GM12864 (cell line): ENCODE measurements at regions not wholly inside any gene's neighbourhood (a gene's known extent, or its start where the extent isn't known, plus 50 kb on each side); places are given as distances from the start of the nearest gene placed in this dataset.

ENCODE experiments used
- DNase-seq: peaks from one replicate; pipeline ENCODE4 v3.0.0-alpha.2; 2011; ENCODE audit warnings: low read depth
- H3K4me3 ChIP-seq: 2 replicates; pipeline ENCODE4 v1.5.1; 2011; ENCODE audit warnings: mild to moderate bottlenecking, low read depth, low read length, control low read depth
- TF ChIP-seq, protein P1 (sequence below): IDR thresholded peaks from 2 replicates; pipeline ENCODE4 v1.5.1; 2011; ENCODE audit warnings: low read depth, mild to moderate bottlenecking, moderate library complexity, low read length, control low read depth, inconsistent platforms; ENCODE audit errors: missing control alignments

DNA sequence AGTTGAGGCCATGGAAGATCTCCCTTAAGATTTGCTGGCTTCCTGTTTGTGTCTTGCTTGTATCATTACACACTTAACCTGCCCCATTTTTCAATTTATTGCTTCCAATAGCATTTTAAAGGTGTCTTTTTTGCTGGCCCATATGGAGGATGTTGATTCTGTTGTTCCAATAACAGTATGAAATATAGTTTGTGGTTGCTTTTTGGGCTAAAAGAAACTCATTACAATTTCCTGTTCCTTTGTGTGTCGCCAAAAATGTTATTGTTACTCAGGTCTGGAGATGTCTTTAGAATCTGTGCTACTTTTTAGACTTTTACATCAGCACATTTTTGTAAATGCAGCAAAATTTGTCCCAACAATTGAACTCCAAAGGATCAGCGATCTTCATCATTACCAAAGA, 234.0 kb upstream of the ITGA4 start:
- DNase-seq, result no peak
- TF ChIP-seq, protein P1, sequence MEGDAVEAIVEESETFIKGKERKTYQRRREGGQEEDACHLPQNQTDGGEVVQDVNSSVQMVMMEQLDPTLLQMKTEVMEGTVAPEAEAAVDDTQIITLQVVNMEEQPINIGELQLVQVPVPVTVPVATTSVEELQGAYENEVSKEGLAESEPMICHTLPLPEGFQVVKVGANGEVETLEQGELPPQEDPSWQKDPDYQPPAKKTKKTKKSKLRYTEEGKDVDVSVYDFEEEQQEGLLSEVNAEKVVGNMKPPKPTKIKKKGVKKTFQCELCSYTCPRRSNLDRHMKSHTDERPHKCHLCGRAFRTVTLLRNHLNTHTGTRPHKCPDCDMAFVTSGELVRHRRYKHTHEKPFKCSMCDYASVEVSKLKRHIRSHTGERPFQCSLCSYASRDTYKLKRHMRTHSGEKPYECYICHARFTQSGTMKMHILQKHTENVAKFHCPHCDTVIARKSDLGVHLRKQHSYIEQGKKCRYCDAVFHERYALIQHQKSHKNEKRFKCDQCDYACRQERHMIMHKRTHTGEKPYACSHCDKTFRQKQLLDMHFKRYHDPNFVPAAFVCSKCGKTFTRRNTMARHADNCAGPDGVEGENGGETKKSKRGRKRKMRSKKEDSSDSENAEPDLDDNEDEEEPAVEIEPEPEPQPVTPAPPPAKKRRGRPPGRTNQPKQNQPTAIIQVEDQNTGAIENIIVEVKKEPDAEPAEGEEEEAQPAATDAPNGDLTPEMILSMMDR, result no peak
- H3K4me3 ChIP-seq, result no peak overlapping the region

DNA sequence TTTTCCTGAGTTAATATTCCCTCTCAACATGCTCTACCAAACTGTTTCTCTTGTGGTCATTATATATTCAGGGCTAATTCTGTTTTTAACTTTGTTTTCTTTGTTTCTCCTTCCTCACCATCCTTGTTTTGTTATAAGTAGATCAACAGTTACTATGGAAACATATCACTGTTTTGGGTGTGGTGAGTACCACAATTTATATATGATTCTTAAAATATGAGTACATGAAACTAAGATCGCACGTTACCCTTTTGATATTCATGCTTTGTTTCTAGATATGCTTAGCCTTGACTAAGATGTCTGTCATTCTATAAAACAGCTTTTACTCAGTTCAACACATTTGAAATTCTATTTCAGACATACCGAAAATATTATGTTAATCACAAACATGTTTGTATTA, 232.3 kb upstream of the ITGA4 start:
- DNase-seq, result no peak
- no peak overlapping the region for H3K4me3 ChIP-seq
- TF ChIP-seq, protein P1, result no peak

DNA sequence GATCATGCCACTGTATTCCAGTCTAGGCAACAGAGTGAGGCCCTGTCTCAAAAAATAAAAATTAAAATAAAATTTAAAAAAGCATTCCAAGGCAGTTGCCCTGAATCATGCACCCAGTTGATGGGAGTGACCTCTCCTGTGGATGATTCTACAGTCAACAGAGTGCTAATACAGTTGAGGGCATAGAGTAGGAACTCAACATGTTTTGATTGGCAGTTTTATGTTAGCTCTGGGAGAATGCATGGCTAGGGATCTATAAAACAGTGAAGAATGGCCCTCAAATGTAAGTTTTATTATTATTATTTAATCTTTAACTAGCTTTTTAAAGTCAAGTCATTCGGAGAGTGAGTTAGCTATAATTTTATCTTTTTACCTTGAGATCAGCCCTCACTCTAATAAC, 228.5 kb upstream of the ITGA4 start:
- no peak for DNase-seq
- no peak overlapping the region for H3K4me3 ChIP-seq
- TF ChIP-seq, protein P1, result no peak

DNA sequence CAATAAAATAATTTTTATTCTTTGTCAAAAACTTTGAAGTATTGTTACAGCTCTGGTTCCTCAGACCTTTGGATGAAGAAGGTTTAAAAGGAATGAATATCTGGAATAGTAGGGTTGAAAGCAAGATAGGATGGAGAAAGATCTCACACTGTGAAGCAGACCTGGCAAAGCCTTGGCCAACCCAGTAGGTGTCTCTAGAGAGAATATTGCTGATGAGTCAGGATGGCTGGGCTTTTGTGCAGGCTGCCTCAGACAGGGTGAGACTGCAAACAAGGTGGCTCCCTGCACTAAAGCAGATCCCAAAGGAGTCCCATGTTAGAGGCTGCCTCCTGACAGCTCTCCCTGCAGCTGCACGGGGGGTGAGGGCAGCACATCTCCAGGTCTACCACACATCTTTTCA, 226.0 kb upstream of the ITGA4 start:
- H3K4me3 ChIP-seq, result no peak overlapping the region
- no peak for DNase-seq
- TF ChIP-seq, protein P1, result no peak

DNA sequence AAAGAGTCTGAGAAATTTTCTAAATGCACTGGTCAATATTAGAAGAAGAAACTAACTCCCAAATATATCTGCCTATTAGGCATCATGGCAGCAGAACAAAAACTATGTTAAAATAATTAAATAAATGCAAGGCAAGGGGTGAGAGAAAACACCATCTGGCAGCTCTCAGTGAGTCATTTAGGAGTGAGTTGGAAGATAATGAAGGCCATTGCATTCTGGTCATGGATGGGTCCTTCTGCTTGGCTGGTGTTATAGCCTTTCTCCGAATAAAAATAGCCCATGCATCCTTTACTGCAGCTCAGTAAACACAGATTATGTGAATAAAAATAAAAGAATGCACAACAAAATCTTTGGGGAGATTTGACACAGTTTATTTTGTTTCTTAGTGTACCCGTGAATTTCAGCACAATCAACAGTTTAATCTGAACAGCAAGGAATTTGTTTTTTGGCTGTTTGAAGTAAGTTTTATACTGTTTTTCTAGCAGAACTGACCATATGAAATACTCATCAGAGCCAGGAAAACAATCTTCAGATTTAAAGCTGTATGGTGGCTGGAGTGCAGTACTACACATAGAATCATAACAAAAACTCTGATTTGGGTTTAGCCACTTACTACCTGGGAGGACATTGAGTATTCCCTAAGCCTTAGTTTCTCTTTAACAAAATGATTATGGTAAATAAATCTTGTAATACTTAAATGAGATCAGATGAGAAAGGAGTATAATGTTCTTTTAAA, 225.1 kb upstream of the ITGA4 start:
- H3K4me3 ChIP-seq, result no peak overlapping the region
- no peak for DNase-seq
- TF ChIP-seq, protein P1, result no peak

DNA sequence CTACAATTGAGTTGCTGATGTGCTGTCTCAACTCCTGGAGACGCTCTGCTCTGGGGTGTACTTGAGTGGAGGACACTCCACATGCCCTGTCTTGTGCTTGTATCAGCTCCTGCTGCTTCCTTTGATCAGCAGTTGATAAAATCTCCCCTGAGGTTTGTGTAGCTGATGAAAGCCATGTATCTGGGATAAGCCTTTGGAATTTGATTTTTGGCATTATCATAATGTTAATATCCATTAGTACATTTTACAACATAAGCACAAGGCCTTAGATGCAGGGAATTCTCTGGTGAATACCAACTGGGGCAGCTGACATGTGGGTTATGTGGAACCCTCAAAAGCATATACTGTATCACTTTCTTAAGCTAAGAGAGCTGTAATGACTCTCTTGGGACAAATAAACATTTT, 222.7 kb upstream of the ITGA4 start:
- TF ChIP-seq, protein P1, result no peak
- DNase-seq, result no peak
- no peak overlapping the region for H3K4me3 ChIP-seq

DNA sequence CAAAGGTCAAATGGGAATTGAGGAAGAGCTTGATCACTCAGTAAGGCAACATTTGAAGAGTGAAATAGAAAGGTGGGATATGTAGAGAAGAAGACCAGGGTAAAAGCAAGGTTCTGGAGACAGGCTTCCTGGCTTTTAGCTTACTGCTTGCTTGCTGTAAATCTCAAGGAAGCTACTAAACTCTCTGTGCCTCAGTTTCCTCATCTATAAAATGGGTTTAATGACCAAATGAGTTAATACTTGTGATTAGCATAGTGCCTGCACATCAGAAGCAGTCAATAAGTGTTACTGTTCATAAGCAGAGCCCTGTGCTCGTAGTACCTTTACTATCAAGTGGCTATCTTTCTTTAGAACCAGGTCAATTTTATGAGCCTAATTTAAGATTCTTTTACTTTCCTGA, 222.2 kb upstream of the ITGA4 start:
- DNase-seq, result no peak
- TF ChIP-seq, protein P1, result no peak

More for the DNA sequence above, 222.2 kb upstream of the ITGA4 start:
- H3K4me3 ChIP-seq, result no peak overlapping the region
